ENCODE measurements at regions not wholly inside any gene's neighbourhood (a gene's known extent, or its start where the extent isn't known, plus 50 kb on each side); places are given as distances from the start of the nearest gene placed in this dataset.

GRCh38 chr4:22922426-22922825 lies 229.7 kb downstream of the GBA3 start:
- no peak for TF ChIP-seq CTCF (IDR thresholded peaks at IDR 0.05)
- TF ChIP-seq EZH2 (IDR thresholded peaks at IDR 0.05; ENCODE audit: borderline replicate concordance, insufficient read depth, low read depth, low read length, poor library complexity, severe bottlenecking) = no peak
